ENCODE measurements at regions not wholly inside any gene's neighbourhood (a gene's known extent, or its start where the extent isn't known, plus 50 kb on each side); places are given as distances from the start of the nearest gene placed in this dataset.
"Not testable (repeated sequence)": the region's sequence is repeated elsewhere in the genome, so short reads cannot be mapped to it uniquely, and the experiment has no call there.

DNA sequence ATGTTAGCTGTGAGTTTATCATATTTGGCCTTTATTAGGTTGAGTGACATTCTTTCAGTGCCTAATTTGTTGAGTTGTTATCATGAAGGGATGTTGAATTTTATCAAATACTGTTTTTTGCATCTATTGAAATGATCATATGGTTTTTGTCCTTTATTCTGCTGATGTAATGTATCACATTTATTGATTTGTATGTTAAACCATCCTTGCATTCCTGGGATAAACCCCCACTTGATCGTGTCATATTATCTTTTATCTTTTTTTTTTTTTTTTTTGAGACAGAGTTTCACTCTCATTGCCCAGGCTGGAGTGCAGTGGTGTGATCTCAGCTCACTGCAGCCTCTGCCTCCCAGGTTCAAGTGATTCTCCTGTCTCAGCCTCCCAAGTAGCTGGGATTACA lies 51.9 kb upstream of the MFGE8 start:
- not testable (repeated sequence) for DNase-seq

DNA sequence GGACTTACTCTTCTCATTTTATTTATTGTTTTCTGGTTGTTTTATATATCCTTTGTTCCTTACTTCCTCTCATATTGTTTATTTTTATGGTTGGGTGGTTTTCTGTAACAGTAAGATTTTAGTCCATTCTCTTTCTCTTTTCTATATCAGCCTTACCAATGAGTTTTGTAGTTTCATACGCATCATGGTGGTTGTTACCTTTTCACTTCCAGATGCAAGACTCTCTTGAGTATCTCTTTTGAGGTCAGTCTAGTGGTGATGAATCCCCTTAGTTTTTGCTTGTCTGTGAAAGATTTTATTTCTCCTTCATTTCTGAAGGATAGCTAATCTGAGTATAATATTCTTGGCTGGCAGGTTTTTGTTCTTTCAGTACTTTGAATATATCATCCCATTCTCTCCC lies 57.1 kb upstream of the MFGE8 start:
- DNase-seq = no peak

DNA sequence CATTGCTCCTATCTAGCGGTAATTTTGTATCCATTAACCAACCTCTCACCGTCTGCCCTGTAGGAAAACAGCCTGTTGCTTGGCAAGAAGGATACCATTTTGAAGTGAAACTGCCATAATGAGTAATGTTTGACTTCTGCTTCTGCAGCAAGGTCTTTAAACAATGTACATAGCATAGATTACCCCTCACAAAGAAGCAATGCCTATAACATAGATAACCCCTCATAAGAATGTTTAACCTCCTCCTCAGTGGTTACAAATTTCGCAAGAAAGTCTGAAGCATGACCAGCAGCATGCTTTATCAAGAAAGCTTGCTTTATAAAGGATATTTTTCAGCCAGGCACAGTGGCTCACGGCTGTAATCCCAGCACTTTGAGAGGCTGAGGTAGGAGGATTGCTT lies 61.2 kb upstream of the MFGE8 start:
- DNase-seq = no peak

DNA sequence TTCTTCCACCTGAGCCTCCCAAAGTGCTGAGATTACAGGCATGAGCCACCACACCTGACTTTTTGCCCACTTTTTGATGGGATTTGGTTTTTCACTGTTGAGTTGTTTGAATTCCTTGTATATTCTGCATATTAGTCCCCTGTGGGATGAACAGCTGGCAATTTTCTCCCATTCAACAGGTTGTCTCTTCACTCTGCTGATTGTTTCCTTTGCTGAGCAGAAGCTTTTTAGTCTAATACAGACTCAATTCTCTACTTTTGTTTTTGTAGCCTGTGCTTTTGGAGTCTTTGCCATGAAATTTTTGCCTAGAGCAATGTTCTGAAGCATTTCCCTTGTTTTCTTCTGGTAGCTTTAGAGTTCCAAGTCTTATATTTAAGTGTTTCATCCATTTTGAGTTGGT lies 62.7 kb upstream of the MFGE8 start:
- no peak for DNase-seq

DNA sequence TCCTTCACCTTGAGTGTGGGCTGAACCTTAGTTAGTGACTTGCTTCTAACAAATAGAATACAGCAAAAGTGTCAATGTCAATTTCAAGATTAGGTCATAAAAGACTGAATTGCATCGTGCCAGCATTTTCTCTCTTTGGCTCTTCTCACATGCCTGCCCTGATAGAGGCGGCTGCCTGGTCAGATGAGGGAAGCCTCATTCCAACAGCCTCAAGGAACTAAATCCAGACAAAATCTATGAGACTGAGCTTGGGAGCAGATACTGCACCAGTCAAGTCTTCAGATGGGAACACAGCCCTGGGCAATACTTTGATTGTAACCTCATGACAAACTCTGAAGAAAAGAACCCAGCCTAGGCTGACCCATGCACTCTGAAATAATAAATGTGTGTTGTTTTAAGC lies 63.5 kb upstream of the MFGE8 start:
- DNase-seq = no peak

DNA sequence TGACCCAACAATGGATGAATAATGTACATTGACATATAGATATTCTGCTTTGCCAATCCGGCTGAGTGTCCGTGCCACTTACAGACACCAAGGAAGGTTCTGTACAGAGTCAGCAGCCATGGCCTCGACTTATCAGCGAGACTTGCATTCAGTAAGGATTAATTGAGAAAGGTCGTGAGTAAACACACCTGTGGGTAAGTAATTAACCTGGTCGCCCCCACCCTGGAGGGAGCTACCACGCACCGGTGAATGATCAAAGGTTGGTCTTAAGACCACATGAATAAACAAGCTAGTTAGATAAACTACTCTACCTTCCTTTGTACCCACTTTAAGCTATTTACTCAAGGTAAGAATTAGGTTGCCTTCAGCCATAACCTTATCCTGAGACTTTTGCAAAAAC lies 66.5 kb upstream of the MFGE8 start:
- DNase-seq = no peak

DNA sequence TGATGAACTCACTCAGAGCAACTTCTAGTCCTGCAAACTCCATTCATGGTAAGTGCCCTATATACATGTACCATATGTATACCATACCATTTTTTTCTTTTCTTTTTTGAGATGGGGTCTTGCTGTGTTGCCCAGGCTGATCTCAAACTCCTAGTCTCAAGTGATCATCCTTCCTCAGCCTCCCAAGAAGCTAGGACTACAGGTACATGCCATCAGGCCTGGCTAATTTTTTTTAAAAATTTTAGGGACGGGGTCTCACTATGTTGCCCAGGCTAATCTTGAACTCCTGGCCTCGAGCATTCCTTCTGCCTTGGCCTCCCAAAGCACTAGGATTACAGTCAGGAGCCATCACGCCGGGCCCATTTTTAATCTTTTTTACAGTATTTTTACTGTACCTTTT lies 67.3 kb upstream of the MFGE8 start:
- DNase-seq = no peak

DNA sequence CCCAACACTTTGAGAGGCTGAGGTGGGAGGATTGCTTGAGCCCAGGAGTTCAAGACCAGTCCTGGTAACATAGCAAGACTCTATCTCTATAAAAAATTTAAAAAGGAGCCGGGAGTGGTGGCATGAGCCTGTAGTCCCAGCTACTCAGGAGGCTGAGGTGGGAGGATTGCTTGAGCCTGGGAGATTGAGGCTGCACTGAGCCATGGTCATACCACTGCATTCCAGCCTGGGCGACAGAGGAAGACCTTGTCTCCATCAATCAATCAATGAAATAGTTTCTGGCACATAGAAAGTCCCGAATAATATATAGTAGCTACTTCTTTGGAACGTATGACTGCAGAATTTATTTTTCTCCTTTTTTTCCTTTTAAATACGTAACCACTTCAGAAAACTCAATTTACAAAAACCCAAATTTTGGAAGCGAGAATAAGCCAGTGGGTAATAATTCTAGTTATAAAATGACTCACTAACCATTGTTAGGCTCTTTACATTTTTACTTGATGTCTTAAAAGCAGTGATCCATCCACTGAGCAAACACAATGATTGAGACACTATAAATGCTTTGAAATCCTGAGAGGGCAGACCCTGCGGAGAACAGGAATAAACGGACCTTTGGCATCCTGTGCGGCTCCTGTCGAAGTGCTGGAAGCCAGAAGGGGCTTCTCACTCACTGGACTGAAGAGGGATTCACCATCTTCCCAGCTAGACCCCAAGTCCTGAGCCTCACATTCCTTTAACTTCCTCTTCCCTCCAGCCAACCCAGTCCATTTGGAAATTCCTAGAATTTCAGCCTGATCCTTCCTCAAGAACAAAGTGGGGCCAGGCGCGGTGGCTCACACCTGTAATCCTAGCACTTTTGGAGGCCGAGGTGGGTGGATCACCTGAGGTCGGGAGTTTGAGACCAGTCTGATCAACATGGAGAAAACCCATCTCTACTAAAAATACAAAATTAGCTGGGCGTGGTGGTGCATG lies 68.4 kb upstream of the MFGE8 start:
- no peak for DNase-seq

DNA sequence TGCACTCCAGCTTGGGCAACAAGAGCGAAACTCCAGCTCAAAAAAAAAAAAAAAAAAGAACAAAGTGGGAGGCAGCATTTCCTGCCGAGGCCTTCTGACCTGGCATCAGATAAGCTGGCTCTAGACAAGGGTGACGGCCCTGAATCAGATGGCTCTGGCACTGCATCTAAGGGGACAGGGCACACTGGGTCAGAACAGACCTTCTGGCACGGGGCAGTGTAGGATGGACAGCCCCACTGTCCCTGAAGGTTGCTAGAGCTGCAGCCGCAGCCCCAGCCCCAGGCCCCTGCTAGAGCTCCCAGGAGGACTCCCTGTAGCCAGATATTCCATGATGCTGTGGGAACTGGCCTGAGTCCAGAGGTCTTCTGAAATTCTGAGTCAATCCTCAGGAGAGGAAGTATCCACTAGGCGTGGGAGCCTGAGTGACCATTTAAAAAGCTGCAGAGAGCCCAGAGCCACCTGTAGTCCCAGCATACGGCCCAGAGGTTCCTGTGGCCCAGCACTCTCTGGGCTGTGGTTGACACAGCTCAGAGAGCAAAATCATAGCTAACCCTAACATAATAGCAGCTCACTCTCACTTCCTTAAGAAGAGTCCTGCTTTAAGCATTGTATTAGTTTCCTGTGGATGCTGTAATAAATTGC lies 69.2 kb upstream of the MFGE8 start:
- DNase-seq = no peak

DNA sequence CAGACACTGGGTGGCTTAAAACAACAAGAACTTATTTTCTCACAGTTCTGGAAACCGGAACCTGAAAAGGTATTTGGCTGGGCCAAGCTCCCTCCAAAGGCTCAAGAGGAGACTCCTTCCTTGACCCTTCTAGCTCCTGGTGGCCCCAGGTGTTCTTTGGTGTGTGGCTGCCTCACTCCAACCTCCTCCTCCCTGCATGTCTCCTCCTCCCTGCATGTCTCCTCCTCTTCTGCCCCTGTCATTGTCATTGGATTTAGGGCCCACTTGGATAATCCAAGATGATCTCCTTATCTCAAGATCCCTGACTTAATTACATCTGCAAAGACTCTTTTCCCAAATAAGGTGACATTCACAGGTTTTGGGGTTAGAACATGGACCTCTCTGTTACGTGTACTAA lies 69.8 kb upstream of the MFGE8 start:
- DNase-seq = no peak

DNA sequence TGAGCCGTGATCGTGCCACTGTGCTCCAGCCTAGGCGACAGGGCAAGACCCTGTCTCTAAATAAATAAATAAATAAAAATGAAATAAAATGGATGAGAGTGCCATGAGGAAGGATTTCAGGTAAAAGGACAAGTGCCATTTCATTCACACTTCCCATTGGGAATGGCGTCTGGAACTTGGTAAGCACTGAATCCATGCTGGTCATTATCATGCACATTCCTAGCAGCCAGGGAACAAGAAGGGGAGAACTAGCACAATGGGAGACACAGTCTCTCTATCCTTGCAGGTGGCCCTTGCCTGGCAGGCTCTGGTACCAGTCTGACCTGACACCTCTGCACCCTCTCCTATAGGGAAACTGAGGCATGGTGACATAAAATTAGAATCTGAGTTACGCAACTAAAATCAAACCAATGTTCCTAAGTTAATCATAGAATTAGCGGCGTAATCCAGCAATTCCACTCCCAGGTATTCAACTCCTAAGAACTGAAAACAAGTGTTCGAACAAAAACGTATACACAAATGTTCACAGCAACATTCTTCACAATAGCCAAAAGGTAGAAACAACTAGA lies 70.8 kb upstream of the MFGE8 start:
- DNase-seq = no peak

DNA sequence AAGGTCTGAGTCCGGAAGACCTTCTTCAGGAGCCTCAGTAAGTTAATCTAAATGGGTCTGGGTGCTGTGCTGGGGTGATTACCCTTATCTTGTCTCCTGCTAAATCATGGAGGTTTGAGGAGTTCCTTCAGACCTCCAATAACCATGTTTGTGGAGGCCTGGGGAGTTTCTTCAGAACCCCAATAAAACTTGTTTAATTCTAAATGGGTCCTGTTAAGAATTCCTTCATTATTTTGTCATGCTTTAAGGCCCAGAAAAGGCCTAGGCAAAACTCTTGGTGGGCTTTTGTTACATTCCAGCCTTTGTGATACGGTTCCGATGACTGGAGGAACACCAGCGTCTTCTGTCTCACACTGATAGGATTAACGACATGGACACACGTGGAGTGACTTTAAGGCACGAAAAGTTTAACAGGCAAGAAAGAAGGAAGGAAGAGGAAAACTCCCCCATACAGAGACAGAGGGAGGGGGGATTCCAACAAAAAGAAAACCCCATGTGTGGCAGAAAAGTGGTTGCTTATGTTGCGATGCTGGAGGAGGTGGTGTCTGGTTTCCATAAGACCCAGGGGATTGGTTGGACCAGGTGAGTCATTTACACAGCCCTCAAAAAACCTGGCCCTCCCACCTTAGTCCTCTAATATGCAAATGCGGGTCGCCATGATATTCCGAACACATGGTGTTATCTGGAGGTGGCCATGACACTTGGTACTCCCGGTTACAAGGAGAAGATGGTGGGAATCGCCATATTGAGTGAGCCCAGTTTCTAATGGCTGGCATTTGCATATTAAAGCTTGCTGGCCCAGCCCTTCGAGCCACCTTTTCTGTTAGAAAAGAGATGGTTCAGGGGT lies 72.6 kb upstream of the MFGE8 start:
- no peak for DNase-seq

DNA sequence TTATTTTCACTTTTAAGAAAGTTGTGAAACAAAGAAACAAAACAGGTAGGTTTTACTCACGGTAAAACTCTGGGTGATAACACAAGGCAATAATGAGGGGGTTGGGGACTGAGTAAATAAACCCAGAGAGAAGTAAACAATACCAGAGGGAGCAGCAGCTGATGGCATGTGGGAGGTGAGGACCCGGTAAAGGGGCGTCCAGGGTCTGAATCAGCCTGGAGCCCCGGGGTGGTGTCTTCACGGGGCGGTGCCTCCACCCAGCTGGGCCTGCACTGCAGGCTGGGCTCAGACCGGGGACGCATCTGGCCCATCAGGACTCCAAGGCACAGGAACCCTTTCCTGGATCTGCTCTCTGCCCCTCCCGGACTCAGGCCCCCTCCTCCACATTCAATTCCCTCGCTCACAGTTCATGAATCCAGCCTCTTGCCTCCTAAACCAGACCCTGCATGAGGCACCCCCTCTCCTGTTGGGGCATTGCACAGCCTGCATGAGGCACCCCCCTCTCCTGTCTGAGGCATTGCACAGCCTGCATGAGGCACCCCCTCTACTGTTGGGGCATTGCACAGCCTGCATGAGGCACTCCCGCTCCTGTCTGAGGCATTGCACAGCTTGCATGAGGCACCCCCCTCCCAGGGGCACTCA lies 73.9 kb upstream of the MFGE8 start:
- DNase-seq = no peak

DNA sequence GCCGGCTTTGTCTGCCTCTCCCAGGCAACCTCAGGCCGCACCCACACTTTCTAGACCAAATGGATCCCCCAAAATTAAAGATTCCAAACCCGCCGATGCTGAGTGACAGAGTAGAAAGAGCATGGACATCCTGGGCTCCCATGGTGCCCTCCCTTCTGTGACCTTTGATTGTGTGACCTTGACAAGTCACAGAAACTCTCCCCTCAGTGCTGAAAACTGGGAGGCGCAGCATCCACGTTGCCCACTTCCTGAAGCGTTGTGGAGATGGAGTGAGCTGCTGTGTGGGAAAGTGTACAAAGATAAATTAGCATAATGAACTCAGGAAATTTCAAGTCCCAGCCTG lies 74.4 kb upstream of the MFGE8 start:
- no peak for DNase-seq

DNA sequence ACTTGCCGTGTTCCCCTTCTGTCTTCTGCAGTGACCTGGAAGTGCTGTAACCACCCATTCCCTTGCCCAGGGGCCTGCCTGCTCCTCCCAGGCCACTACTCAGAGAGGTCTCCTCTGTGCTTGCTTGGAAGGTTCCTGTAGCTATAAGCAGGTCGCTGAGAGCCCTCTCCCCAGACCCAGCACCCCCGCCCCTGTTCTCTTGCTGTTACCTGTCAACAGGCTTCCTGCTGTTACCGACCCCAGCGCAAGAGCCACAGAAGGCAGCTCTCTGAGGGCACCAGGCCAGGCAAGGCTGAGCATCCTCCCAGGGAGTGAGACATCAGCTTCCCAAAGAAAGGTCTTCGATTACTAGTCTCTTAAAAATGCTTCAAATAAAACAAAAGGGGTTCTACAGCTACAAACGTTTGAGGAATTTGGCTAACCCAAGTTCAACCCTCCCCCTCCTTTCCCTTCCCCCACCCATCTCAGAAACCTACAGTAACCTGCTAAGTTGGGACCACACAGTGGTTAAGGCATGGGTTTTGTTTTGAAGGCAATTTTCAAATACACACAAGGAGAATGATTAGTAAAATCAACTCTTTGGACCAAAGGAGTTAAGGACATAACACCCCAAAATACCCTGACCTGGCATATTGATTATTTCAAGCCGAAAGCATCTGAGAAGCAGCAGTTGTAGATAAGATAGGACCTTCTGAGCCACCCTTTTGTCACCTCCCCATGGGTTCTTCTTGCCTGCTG lies 74.9 kb upstream of the MFGE8 start:
- no peak for DNase-seq

DNA sequence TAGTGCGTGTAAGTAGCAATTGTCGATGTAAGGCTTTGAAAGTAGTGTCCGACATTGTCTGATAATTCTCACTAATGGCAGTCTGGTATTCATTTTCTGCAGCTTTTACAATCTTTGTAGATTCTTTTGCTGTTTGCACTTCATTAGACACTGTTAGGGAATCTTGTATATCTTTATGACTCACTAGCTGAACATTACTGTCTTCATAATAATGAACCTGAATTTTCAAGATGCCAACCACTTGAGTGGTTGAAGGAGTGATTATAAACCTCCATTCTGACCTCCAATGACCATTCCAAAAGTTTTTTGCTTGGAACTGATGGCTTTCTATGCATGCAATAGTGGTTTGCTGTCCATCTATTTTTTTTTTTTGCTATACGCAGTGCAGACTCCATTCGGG lies 76.4 kb upstream of the MFGE8 start:
- peak; percentile 6 for DNase-seq

DNA sequence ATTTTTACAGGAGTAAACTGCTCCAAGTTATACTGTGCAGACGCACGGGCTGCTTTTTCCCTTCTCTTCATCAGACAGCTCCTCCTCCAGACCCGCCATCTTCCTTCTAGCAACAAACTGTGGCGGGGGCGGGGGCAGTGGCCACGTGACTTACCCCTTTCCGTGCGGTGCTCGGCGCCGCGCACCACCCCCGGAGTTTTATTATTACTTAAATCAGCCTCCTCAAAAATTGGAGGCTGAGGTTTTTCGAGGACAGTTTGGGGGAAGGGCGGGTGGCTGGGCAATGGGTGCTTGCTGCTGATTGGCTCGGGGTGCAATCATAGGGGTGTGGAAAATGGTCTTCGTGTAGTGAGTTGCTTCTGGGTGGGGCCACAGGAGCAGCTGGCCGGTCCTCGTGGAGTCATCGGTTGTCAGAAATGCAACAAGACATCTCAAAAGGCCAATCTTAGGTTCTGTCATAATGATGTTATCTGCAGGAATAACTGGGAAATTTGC lies 77.1 kb upstream of the MFGE8 start:
- DNase-seq = no peak

DNA sequence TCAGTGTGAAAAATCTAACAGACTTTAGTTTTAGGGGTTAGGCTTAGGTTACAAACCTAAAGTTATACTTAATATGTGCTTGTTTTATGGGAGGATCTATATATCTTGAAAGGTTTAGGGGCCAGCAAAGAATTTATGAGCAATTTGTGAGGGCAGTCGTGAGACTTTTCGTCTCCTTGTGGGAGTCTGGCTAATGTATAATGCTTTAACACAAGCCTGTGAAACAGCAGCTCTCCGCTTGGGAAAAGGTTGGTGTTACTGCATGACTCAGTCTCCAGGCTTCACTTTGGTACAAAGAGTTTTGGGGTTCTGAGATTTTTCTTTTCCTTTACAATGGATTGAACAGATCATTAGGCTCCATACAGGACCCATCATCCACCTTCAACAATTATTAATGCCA lies 79.0 kb upstream of the MFGE8 start:
- DNase-seq = no peak

DNA sequence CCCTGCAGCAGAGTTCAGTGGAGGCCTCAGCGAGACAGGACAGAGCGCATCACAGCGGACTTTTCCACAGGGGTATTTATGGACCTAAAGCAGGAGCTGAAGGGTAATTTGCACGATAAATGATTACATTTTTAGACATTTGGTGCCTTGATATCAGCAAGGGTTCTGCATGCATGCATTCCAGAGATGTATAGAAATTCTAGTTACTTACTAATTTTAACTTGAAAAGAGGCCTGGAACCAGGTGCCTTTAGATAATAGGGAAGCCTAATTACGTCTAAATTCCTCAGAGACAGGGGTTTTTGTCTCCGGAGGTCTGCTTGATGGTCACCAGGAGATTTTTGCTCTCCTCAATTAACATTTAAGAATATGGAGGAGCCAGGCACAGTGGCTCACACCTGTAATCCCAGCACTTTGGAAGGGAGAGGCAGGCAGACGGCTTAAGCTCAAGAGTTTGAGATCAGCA lies 79.8 kb upstream of the MFGE8 start:
- no peak for DNase-seq

DNA sequence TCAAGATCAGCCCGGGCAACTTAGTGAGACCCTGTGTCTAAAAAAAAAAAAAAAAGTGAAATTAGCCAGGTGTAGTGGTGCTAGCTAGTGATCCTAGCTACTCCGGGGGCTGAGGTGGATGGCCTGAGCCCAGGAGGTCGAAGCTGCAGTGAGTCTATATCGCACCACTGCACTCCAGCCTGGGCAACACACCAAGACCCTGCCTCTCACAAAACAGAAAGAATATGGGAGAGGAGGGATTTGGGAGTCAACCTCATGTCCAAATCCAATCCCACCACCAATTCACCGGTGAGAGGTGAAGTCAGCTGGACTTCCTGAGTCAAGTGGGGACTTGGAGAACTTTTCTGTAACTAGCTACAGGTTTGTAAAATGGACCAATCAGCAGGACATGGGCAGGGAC lies 80.5 kb upstream of the MFGE8 start:
- DNase-seq = no peak

DNA sequence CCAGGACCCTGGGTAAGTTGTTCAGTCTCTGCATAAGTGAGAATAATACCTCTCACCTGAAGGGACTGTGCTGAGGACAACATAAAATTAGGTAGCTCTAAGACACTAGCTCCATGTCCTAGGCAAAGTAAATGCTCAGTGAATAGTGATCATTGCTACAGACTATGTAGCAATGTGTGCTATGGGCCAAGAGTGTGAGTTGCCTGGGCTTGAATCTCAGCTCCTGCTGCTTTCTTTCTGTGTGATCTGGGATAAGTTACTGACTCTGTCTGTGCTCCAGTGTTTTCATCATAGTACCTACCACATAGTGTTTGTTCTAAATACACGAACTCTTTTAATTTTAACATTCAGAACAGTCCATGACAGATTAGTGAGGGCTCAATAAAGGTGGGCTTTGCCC lies 81.1 kb upstream of the MFGE8 start:
- no peak for DNase-seq

DNA sequence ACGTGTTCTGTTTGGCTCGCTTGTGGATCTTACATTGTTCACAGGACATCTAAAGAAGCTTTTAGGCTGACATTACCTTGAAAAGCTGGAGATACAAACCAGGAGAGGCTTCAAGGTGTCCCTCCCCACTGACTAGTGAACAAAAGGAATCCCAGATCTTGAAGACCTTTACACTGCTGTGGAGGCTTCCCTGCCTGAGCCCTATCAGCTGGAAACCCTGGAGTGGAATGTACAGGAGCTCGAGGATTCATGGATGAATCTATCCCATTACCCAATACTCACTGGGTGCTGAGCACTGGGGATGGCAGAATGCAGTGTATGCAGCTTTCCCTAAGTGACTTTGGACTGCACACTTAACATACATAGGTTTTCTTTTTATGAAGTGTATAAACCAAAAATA lies 82.3 kb upstream of the MFGE8 start:
- no peak for DNase-seq

All from eye (tissue), 1 donor.